KMS-11 (cell line): ENCODE measurements at regions not wholly inside any gene's neighbourhood (a gene's known extent, or its start where the extent isn't known, plus 50 kb on each side); places are given as distances from the start of the nearest gene placed in this dataset.

Experiments used
- H2AFZ ChIP-seq: fragments of 200-600 bp; sonication (generic); 2 replicates; pipeline ENCODE4 v1.6.1; 2016; ENCODE audit warnings: antibody characterized with exemption, mixed run types, low read depth
- H3K27ac ChIP-seq: fragments of 200-600 bp; sonication (generic); 2 replicates; pipeline ENCODE4 v1.6.1; 2016; ENCODE audit warnings: mild to moderate bottlenecking, mixed run types
- H3K27me3 ChIP-seq: fragments of 200-600 bp; sonication (generic); 2 replicates; pipeline ENCODE4 v1.6.1; 2017; ENCODE audit warnings: mild to moderate bottlenecking, low read depth, mixed run types, moderate library complexity; ENCODE audit not compliant: insufficient read depth
- H3K36me3 ChIP-seq: fragments of 200-600 bp; sonication (generic); 2 replicates; pipeline ENCODE4 v1.6.1; 2017; ENCODE audit warnings: mild to moderate bottlenecking, mixed run types; ENCODE audit not compliant: insufficient read depth
- H3K4me1 ChIP-seq: fragments of 200-600 bp; sonication (generic); 2 replicates; pipeline ENCODE4 v1.6.1; 2016; ENCODE audit warnings: mild to moderate bottlenecking, low read depth, mixed run types; ENCODE audit not compliant: poor library complexity, severe bottlenecking
- H3K4me2 ChIP-seq: fragments of 200-600 bp; sonication (generic); 2 replicates; pipeline ENCODE4 v1.7.0; 2016; ENCODE audit warnings: mild to moderate bottlenecking, mixed run types
- H3K4me3 ChIP-seq: fragments of 200-600 bp; sonication (generic); IDR thresholded peaks from 2 replicates; pipeline ENCODE4 v1.6.1; 2017; ENCODE audit warnings: low read depth, low read length, mixed read lengths; ENCODE audit not compliant: insufficient read depth
- H3K79me2 ChIP-seq: fragments of 200-600 bp; sonication (generic); 2 replicates; pipeline ENCODE4 v1.6.1; 2016; ENCODE audit warnings: low read depth, mixed run types; ENCODE audit not compliant: insufficient read depth
- H3K9ac ChIP-seq: fragments of 200-600 bp; sonication (generic); 2 replicates; pipeline ENCODE4 v1.6.1; 2016; ENCODE audit warnings: mild to moderate bottlenecking, mixed run types
- H4K20me1 ChIP-seq: fragments of 200-600 bp; sonication (generic); 2 replicates; pipeline ENCODE4 v1.6.1; 2016; ENCODE audit warnings: mild to moderate bottlenecking, mixed run types; ENCODE audit not compliant: insufficient read depth
- TF ChIP-seq, protein P1 (sequence below): fragments of 200-600 bp; sonication (generic); conservative IDR thresholded peaks from 2 replicates; pipeline ENCODE4 v1.6.1; 2017; ENCODE audit warnings: low read depth, mild to moderate bottlenecking, antibody characterized with exemption, low read length, moderate library complexity, mixed read lengths

- H3K27me3 ChIP-seq: no peaks in the 10 kb centered on the region
Observed at GRCh38 chr5:89573345-89573744, 690.4 kb upstream of the MEF2C start.

GRCh38 chr5:89572696-89573095, 689.7 kb upstream of the MEF2C start:
- no peaks in the 10 kb centered on the region for H3K79me2 ChIP-seq
- H2AFZ ChIP-seq: no peak overlapping the region
- H3K36me3 ChIP-seq: no peaks in the 10 kb centered on the region

More at GRCh38 chr5:89573345-89573744, 690.4 kb upstream of the MEF2C start:
- Histone ChIP-seq H3K4me2 (no peak overlapping the region), H3K4me1 (no peaks in the 10 kb centered on the region), H2AFZ (no peak overlapping the region), H3K4me3 (no peak overlapping the region), H4K20me1 (no peaks in the 10 kb centered on the region), H3K79me2 (no peaks in the 10 kb centered on the region), H3K27ac (no peak overlapping the region), H3K9ac (no peak overlapping the region), H3K36me3 (no peaks in the 10 kb centered on the region)
- TF ChIP-seq, protein P1, sequence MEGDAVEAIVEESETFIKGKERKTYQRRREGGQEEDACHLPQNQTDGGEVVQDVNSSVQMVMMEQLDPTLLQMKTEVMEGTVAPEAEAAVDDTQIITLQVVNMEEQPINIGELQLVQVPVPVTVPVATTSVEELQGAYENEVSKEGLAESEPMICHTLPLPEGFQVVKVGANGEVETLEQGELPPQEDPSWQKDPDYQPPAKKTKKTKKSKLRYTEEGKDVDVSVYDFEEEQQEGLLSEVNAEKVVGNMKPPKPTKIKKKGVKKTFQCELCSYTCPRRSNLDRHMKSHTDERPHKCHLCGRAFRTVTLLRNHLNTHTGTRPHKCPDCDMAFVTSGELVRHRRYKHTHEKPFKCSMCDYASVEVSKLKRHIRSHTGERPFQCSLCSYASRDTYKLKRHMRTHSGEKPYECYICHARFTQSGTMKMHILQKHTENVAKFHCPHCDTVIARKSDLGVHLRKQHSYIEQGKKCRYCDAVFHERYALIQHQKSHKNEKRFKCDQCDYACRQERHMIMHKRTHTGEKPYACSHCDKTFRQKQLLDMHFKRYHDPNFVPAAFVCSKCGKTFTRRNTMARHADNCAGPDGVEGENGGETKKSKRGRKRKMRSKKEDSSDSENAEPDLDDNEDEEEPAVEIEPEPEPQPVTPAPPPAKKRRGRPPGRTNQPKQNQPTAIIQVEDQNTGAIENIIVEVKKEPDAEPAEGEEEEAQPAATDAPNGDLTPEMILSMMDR: no peak

GRCh38 chr5:89570557-89570956, 687.6 kb upstream of the MEF2C start:
- Histone ChIP-seq H3K27me3 (no peaks in the 10 kb centered on the region), H3K27ac (no peak overlapping the region), H3K4me1 (no peaks in the 10 kb centered on the region), H3K9ac (no peak overlapping the region), H4K20me1 (no peaks in the 10 kb centered on the region), H3K36me3 (no peaks in the 10 kb centered on the region), H3K4me2 (no peak overlapping the region), H3K4me3 (no peak overlapping the region), H3K79me2 (no peaks in the 10 kb centered on the region), H2AFZ (no peak overlapping the region)
- TF ChIP-seq, protein P1: no peak

More at GRCh38 chr5:89572696-89573095, 689.7 kb upstream of the MEF2C start:
- Histone ChIP-seq H3K4me1 (no peaks in the 10 kb centered on the region), H3K4me3 (no peak overlapping the region), H4K20me1 (no peaks in the 10 kb centered on the region), H3K9ac (no peak overlapping the region), H3K27me3 (no peaks in the 10 kb centered on the region), H3K27ac (no peak overlapping the region), H3K4me2 (no peak overlapping the region)
- TF ChIP-seq, protein P1: no peak

GRCh38 chr5:89566340-89566739, 683.4 kb upstream of the MEF2C start:
- Histone ChIP-seq H3K4me3 (no peak overlapping the region), H3K9ac (no peak overlapping the region), H3K79me2 (no peaks in the 10 kb centered on the region), H4K20me1 (no peaks in the 10 kb centered on the region), H3K4me2 (no peak overlapping the region), H3K4me1 (no peaks in the 10 kb centered on the region), H3K27me3 (no peaks in the 10 kb centered on the region), H3K27ac (no peak overlapping the region), H2AFZ (no peak overlapping the region), H3K36me3 (no peaks in the 10 kb centered on the region)
- TF ChIP-seq, protein P1: no peak
